ENCODE measurements at regions not wholly inside any gene's neighbourhood (a gene's known extent, or its start where the extent isn't known, plus 50 kb on each side); places are given as distances from the start of the nearest gene placed in this dataset.
"Not testable (repeated sequence)": the region's sequence is repeated elsewhere in the genome, so short reads cannot be mapped to it uniquely, and the experiment has no call there.

DNA sequence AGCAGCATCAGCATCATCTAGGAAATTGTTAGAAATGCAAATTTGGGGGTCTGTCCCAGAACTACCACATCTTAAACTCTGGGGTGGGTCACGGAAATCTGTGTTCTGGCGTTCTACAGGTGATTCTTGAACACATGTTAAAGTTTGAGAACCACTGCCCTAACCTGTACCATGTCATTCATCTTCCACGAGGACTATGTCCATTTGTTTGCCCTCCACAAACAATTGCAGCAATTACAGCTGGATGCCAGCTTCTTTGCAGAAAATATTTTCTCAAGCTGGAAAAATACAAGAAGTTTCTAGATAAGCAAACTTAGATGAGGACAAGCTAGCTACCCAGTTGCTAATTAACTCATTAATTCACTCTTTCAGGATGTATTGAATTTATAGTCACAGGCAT, 54.1 kb downstream of the MAFB start:
- DNase-seq (ENCODE audit: low read depth): no peak

DNA sequence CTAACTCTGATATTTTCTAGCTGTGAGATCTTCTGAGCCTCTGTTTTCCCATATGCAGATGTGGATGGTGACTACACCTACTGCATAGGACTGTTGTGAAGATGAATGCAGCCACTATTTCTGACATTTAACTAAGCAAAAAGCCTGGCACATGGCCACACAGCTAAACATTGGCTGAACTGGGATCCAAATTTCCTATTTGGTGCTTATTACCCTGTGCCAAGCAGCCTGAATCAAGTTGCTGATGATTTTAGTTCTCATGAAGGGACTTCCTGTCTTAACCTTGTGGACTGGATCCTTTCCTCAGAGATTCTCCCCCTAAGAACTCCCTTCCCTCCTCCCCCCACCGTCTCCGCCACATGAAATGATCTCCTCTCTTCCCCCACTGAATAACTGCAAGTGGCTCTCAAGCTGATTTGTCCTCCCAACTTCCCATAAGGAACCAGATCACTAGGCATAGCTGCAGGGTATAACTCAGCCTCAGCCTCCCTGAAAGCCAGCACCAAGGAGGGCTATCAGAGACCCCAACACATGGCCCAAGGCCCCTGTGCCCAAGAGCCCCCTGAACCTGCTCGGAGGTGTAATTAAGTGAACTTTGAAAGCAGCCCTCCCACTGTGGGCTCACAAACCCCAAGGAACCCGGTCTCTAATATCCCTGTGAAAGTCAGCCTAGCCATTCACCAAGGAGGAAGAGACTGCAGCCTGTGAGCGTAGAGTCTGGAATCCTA, 55.7 kb downstream of the MAFB start:
- no peak for DNase-seq (ENCODE audit: low read depth)

DNA sequence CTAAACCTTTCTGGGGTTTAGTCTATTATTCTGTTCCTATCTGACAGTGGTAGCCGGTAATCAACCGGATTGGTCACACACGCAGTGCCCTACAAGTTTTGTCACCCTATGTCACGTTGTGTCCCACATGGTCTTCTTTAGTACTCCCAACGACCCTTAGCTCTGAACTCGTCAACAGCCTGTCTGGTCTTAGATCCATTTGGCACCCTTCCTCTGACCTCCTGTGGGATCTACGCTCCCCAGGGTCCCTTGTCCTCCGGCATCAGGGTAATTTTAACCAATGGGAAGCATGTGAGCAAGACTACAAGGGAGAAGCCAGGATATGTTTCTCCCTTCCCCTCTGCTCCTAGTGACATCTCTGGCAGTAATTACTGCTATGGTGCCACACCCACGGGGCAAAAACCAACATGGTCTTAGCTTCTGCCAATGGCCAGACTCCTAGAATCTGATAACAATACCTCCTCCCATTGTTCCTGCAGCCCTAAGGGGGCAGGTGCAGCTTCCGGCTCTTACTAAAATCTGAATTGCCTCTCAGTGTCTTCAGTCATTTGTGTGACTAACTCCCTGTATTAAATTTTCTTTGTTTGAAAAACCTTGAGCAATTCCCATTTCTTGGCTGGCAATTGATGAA, 56.6 kb downstream of the MAFB start:
- no peak for DNase-seq (ENCODE audit: low read depth)

DNA sequence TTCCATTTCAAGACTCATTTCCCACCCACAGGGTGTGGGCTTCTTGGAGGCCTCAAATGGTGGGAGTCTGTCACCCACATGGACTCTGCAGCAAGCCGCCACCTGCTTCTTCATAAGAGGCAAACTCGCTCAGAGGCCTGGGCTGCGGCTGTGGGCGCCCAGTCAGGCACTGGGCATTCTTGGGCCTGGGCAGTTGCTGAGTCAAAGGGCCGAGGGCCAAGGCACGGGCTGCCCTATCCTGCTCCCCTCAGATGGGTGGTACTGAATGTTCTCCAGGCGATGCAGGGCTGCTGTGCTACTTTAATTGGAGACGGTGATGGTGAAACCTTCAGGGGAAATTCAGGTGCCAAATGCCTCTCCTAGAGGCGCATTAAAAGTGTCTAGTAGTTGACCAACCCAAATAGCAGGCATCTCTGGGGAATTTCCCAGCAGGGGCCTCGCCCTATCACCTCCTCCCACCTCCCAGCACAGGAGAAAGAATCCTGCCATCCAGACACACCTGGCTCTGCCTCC, 57.9 kb downstream of the MAFB start:
- DNase-seq (ENCODE audit: low read depth): no peak

DNA sequence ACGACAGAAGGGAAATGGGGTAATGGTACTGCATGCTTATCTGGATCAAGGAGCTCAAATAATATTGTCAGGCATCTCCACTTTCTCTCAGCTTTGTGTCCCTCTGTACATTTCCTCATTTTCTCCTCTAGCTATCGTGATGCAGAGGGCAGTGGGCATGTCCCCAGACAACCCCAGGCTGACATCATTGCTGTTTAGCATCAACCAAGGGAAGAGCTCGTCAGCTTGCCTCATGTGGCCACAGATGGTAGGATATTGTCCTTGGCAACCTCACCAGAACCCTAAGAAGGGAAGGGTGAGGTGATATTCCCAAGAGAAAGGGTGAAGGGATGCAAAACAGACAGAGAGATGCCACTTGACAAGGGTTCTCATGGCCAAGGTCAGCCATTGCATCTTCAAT, 58.3 kb downstream of the MAFB start:
- DNase-seq (ENCODE audit: low read depth): no peak

DNA sequence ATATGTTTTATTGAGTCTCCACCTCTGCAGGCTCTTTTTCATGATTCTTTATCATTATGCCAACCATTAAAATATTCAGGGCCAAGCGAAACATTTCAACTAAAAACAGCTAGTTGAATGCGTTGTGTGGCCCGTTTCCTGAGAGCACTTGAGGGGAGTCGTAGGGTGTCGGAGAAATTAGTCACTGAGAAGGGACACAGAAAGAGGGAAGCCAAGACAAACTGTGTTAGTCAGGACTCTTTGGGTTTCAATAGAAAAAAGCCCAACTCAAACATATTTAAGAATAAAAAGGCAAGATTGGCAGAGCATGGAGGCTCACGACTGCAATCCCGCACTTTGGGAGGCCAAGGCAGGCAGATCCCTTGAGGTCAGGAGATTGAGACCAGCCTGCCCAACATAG, 58.9 kb downstream of the MAFB start:
- DNase-seq (ENCODE audit: low read depth): no peak

DNA sequence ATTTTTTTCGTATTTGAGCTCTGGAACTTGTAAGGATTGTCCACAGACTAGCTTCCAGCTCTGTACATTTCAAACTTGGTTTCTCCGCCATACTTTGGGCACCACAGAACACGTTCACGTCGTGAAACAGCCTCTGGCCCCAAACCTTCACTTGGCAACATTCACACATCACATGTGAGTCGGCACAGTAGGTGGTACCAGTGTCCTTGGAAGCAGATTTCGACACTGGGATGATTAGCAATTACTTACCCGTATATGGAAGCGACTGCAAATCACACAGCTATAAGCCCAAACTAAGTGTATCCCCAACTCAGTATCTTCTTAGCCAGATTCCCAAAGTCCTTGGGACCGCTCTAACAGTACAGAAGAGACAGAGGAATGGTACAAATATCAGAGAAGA, 60.2 kb downstream of the MAFB start:
- no peak for DNase-seq (ENCODE audit: low read depth)

DNA sequence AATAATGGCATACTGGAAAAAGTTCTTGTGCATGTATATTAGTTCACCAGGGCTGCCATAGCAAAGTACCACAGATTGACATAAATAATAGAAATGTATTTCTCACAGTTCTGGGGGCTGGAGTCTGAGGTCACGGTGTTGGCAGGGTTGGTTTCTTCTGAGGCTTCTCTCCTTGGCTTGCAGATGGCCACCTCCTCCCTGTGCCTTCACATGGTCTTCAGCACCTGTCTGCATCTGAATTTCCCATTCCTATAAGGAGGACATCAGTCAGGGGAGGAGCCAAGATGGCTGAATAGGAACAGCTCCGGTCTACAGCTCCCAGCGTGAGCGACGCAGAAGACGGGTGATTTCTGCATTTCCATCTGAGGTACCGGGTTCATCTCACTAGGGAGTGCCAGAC, 70.0 kb downstream of the MAFB start:
- not testable (repeated sequence) for DNase-seq (ENCODE audit: low read depth)

DNA sequence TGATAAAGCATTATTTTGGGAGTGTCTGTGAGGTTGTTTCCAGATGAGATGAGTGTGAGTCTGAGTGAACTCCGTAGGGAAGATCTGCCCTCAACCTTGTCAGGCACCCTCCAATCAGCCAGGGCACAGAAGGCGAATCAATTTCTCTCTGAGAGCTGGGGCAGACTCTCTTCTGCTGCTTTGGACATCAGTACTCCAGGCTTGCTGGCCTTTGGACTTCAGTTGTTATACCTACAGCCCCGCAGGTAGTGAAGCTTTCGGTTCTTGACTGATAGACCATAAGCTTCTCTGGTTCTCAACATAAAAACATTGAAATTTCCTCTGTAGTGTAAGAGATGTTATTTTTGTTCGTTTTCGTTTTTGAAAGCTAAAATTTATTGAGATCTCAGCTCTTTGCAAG, 71.4 kb downstream of the MAFB start:
- DNase-seq (ENCODE audit: low read depth): no peak

DNA sequence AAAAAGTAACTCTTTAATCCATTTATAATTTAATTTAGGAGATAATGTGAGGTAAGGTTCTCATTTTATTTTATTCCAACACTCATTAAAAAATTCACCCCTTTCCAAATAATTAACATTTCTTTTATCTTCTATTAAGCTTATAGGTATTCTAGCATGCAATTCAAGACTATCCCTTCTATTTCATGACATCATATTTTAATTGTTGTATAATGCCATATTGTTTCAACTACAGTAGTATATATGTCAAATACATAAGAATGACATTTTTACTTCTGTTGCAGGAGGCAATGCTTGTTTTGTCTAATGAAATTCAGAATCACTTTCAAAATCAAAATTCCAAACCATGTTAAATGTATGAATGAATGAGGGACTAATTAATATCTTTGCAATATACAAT, 76.2 kb downstream of the MAFB start:
- DNase-seq (ENCODE audit: low read depth): no peak

DNA sequence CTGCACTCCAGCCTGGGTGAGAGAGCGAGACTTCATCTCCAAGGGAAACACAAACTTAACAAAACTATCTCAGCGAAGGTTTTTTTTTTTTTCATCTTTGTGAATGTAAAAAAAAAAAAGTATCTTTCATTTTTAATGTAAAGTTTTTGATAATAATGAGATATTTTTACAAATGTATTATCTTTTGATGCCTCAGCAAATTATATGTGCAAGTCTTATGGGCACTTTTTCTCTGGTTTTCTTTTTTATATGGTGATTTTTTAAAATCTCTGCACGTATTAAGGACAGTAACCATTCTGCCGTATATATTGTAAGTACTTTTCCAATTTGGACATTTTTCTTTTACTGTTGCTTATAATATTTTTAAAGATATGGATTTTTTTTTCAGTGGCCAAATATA, 76.8 kb downstream of the MAFB start:
- DNase-seq (ENCODE audit: low read depth): no peak

DNA sequence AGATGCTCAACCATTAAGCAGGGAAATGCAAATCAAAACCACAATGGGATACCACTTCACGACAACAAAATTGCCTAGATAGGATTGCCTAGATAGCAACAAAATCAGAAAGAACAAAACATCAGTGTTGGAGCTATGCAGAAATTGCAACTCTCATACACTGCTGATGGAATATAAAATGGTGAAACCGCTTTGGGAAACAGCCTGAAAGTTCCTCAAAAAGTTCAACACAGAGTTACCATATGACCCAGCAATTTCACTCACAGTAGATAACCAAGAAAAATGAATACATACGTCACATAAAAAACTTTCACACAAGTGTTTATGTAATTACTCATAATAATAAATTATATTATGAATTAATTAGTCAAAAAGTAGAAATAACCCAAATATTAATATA, 78.3 kb downstream of the MAFB start:
- no peak for DNase-seq (ENCODE audit: low read depth)

DNA sequence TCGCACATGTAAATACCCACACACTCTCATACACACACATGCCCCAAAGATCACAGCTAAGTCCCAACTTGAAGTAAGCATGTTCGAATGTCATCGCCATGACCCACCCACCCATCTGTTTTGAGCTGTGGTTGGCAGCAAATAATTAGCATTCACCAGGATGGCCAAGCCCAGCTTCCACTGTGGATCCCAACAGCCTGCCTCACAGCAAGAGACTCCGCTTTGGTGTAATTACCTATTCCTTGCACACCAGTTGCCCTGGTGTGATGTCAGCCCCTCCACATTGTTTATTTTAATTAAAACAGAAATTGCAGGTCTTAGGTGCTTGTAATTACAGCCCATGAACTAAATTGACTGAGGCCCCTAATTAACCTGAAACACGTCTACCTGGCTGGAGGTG, 81.1 kb downstream of the MAFB start:
- no peak for DNase-seq (ENCODE audit: low read depth)

DNA sequence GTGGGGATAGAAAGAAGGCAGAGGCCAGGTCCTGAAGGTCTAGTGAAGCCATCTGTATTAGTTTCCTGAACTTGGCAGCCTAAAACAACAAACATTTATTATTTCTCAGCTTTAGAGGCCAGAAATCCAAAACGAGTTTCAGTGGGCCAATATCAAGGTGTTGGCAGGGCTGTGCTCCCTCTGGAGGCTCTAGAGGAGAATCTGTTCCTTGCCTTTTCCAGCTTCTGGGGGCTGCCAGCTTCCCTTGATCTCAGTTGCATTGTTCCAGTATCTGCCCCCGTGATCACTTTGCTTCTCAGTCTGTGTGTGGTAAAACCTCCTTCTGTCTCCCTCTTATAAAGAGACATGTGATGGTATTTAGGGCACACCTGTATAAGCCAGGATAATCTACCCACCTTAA, 82.4 kb downstream of the MAFB start:
- DNase-seq (ENCODE audit: low read depth): no peak

DNA sequence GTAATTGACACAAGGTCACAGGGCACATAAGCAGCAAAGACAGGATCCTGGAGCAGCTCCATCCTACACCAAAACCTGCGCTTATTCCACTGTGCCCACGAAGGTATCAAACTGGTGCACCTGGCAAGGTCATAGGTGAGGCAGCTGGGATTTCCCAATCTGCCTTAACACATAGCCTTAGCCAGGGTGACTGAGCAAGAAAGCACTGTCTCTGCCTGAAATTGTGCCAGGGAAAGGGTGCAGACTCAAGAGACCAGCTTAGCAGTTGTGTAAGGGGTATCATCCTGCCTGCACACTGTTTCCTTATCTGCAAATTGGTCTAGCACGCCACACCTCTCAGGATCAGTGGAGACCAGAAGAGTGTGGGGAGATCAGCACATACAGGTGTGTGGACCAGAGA, 82.8 kb downstream of the MAFB start:
- no peak for DNase-seq (ENCODE audit: low read depth)

DNA sequence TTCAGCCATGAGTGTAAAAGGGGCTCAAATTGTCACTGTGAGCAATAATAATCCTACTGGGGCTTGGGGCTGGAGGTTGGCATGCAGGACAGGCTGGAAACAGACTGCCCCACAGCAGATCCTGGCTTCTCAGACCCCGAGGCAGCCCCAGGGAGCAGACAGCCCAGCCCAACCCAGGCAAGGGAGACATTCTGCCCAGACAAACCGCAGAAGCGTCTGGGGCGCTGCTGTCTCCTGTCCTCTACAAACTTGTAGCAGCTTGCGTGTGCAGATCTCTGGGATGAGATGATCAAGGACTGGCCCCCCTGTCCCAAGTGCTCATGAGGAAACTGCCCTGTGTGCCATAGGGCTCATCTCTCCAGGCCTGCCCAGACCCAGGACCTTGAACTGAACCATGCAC, 84.6 kb downstream of the MAFB start:
- no peak for DNase-seq (ENCODE audit: low read depth)

DNA sequence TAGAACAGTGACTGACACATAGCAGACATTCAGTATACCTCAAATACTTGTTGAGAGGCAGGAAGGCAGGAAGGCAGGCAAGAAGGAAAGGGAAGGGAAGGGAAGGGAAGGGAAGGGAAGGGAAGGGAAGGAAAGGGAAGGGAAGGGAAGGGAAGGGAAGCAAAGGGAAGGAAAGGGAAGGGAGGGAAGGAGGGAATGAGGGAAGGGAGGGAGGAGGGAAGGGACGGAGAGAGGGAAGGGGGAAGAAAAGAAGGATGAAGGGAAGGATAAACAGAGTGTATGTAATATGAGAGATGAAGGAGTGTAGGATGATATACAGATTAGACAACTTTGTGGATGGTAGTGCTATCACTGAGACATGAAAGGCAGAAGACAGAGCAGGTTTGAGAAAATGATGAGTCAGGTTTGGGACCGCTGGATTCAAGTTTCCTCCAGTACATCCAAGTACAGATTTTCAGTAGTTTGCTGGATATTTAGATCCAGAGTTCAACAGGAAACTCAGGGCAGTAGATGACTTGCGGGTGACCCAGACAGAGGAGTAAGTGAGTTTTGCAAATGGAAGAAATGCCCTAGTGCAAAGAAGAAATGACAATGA, 85.9 kb downstream of the MAFB start:
- DNase-seq (ENCODE audit: low read depth): no peak

DNA sequence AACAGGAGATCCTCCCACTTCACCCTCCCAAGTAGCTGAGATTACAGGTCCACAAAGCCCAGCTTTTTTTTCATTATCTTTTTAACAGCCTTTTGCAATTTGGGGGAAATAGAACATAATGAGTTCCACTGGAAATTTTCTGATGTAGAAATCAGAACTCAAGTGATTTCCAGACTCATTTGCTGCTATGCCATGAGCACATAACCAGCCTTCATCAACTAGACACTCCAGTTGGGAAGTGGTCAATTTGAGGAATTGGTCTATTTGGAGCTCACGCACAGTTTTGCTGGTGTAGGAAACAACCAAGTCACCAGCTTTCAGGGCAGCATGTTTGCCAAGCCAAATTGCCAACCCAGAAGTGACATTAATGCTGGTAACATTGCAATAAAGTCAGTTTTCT, 86.7 kb downstream of the MAFB start:
- DNase-seq (ENCODE audit: low read depth): no peak

DNA sequence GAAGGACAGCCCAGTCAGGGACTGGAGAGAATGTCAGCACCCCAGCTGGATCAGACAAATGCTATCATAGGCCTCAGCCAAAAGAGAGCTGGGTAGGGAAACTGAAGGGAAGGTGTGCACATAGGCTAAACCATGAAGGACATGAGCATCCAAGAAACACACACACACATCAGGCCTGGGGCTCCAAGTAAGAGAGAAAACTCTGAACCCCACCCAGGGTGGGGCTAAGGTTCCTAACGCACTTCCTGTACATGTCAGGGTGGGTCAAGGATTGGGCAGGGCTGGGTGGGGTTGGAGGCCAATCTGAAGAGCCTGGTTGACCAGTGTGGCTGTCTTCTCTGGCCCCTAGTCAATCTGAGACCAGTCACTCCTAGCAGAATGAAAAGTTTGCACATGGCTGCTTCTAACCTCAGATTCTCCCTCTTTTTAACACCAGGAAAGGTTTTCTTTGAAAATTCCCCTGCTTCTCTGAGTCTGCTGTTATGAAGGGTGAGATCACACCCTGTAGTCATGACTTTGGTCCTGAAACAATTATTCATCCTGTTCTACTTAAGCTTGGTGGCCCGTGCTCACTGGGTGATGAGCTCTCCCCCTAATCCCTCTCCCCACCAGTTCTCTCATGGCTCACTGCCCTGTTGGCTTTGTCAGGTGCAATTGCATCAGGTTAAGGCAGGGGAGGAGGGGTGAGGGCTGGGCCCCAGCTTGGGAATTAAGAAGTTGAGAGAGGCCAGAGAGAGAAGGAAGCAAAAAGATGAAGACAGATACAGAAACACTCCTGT, 88.4 kb downstream of the MAFB start:
- DNase-seq (ENCODE audit: low read depth): no peak

DNA sequence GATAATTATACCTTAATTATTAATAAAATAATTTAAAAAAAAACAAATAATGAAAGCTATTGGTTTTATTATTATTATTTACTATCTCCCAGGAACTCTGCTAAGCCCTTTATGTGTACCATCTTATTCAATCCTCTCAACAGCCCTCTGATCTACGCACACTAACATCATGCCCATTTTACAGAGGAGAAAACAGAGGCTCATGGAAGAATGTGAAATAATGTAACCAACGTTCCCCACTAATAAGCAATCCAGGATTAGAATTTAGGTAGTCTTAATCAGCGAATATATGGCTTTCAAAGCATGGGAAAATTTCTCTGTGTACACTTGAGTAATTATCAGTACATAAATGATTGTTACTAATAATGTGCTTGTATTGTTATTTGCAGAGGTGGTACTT, 89.0 kb downstream of the MAFB start:
- DNase-seq (ENCODE audit: low read depth): no peak

DNA sequence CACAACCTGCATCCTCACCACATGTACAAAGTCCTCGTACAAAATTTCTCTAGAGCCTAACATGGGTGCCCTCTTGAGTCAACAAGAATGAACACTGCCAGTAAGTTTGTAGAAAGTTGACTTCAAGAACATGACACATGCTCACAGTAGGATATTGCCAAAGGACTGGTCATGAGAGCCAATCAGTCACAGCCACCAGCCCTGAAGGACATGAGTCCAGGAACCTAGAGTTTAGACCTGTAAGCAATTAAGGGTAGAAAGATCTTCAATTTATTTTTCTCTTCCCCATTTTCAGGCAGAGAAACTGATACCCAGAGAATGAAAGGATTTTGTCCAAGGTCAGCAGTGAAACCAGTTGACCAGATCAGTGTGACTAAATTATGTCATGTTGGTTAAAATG, 96.1 kb downstream of the MAFB start:
- DNase-seq (ENCODE audit: low read depth): no peak

DNA sequence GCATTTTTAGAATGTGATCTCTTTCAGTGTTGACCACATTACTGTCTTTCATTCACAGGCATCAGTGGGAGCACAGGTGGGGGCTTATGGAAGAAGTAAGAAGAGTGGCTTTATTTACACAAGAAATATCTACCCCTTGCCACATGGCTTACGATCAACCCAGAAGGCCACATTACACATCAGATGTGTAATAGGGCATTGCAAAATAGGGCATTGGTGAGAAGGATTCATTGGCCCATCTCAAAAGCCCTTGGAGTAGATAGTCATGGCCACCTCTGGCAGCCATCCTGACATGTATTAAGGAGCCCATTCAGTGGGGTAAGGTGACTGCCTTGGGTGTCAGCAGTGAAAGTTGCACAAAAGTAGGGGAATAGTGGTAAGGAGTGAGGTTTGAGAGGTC, 97.5 kb downstream of the MAFB start:
- no peak for DNase-seq (ENCODE audit: low read depth)

DNA sequence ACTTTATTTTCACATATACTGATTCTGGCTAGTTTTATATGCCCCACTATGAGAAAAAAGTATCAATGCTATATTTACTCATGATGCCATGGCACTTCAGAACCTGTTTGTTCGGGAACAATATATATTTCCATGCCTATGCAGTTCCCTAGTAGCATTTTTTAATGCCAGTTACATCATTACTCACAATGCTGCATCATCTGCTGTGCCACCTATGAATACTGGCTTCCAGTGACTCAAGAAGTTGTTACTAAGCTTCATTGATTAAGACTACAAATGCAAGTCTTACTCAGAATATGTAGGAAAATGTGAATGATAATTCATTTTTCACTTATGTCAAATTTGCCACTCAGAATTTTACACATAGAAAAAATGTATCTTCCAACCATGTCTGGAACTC, 97.9 kb downstream of the MAFB start:
- DNase-seq (ENCODE audit: low read depth): no peak

Data from CMK (cell line).